ENCODE measurements at regions not wholly inside any gene's neighbourhood (a gene's known extent, or its start where the extent isn't known, plus 50 kb on each side); places are given as distances from the start of the nearest gene placed in this dataset.

DNA sequence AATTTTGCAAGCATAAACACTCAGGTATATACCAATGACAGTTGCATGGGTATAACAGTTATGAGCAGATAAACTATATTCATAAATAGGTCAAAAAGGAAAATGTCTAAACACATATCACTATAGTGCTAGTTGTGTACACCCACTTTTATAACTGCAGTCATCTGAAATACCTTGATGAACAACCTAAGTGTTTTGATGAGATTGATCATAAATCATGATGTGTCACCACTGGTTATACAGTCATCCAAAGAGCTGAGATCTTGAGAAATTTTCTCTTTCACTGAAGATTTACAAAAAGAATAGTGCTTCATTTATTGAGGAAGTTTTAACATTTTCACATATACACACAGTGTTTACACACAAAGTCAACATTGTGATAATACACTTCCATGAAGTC is 78.6 kb upstream of the SLC25A13 start:
- Histone ChIP-seq H3K9me3 (ENCODE audit: low read depth) (no peaks in the 10 kb centered on the region), H3K4me1 (ENCODE audit: insufficient read depth) (no peaks in the 10 kb centered on the region), H3K27ac (no peak overlapping the region), H3K4me3 (no peak overlapping the region), H3K36me3 (replicated peaks; ENCODE audit: insufficient read depth, low read depth) (no peaks in the 10 kb centered on the region), H3K4me2 (no peak overlapping the region), H2AFZ (no peak overlapping the region), H3K9me2 (replicated peaks; ENCODE audit: insufficient read depth) (no peaks in the 10 kb centered on the region), H3K79me2 (no peaks in the 10 kb centered on the region), H4K20me1 (ENCODE audit: insufficient read depth, poor library complexity, severe bottlenecking) (no peaks in the 10 kb centered on the region), H3K27me3 (no peaks in the 10 kb centered on the region)
- TF ChIP-seq, protein P1, sequence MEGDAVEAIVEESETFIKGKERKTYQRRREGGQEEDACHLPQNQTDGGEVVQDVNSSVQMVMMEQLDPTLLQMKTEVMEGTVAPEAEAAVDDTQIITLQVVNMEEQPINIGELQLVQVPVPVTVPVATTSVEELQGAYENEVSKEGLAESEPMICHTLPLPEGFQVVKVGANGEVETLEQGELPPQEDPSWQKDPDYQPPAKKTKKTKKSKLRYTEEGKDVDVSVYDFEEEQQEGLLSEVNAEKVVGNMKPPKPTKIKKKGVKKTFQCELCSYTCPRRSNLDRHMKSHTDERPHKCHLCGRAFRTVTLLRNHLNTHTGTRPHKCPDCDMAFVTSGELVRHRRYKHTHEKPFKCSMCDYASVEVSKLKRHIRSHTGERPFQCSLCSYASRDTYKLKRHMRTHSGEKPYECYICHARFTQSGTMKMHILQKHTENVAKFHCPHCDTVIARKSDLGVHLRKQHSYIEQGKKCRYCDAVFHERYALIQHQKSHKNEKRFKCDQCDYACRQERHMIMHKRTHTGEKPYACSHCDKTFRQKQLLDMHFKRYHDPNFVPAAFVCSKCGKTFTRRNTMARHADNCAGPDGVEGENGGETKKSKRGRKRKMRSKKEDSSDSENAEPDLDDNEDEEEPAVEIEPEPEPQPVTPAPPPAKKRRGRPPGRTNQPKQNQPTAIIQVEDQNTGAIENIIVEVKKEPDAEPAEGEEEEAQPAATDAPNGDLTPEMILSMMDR (IDR thresholded peaks at IDR 0.05; ENCODE audit: poor library complexity): no peak
- TF ChIP-seq EZH2 (IDR thresholded peaks at IDR 0.05; ENCODE audit: borderline replicate concordance) (no peak), EZH2phosphoT487 (IDR thresholded peaks at IDR 0.05; ENCODE audit: low read depth, severe bottlenecking, unreplicated experiment) (no peak)
- DNase-seq (ENCODE audit: low spot score): no peak

DNA sequence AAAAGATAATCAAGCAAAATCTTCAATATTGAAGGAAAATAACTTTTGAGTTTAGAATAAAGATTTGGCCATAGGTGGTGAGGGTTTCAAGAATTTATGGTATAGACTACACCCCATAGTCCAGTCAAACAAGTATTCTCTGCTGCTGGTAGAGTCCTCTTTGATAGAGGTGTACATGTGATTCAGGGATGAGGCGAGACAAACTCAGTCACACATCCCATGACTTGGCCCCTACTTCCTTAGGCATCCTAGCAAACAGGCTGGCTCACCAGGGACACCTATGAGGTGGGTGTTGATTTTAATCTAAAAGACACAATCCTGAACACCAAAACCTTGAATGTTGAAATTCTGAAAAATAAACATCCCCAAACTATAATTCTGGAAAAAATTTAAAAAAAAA is 78.1 kb upstream of the SLC25A13 start:
- no peak overlapping the region for H3K27ac ChIP-seq

DNA sequence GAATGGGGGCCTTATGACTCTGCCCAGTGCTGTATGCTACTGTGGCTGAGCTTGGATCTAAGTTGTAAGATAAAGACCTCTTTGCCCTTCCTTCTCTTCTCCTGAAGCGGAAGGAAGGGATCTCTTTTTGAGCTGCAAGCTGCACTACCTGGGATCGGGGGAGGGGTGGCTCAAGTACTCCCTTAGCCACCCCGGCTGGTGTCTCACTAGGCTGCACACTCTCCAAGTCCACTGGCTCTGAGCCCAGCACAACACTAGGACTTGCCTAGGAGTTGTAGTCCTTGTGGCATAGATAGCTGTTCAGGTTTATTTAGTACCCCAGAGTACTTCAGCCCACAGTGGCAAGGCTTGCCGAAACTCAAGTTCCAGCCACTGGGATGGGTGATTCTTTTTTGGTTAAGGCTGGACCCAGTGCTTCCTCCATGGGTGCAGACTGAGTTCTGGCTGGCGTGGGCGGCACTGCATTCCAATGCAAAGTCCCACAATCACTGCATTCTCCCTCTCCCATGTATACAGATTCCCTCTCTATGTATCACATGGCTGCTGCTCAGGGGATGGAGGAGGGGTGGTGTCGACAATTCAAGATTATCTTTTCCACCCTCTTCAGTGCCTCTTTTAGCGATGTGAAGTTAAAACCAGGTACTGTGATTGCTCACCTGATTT is 76.2 kb upstream of the SLC25A13 start:
- H3K36me3 ChIP-seq (replicated peaks; ENCODE audit: insufficient read depth, low read depth): no peaks in the 10 kb centered on the region
- H2AFZ ChIP-seq: no peak overlapping the region
- H3K4me3 ChIP-seq: no peak overlapping the region
- no peaks in the 10 kb centered on the region for H3K79me2 ChIP-seq
- H3K4me2 ChIP-seq: no peak overlapping the region
- H3K9me3 ChIP-seq (ENCODE audit: low read depth): no peaks in the 10 kb centered on the region
- no peak for DNase-seq (ENCODE audit: low spot score)
- no peaks in the 10 kb centered on the region for H3K27me3 ChIP-seq
- H3K9me2 ChIP-seq (replicated peaks; ENCODE audit: insufficient read depth): no peaks in the 10 kb centered on the region
- TF ChIP-seq EZH2phosphoT487 (IDR thresholded peaks at IDR 0.05; ENCODE audit: low read depth, severe bottlenecking, unreplicated experiment) (no peak), EZH2 (IDR thresholded peaks at IDR 0.05; ENCODE audit: borderline replicate concordance) (no peak)
- TF ChIP-seq, protein P1 (IDR thresholded peaks at IDR 0.05; ENCODE audit: poor library complexity): no peak
- 85% methylated on average over 8 of the region's 8 CpGs for WGBS (ENCODE audit: low lambda C conversion rate, missing lambda C conversion rate)
- H4K20me1 ChIP-seq (ENCODE audit: insufficient read depth, poor library complexity, severe bottlenecking): no peaks in the 10 kb centered on the region
- H3K4me1 ChIP-seq (ENCODE audit: insufficient read depth): no peaks in the 10 kb centered on the region
- H3K27ac ChIP-seq: no peak overlapping the region

More for the DNA sequence above, 78.1 kb upstream of the SLC25A13 start:
- TF ChIP-seq, protein P1 (IDR thresholded peaks at IDR 0.05; ENCODE audit: poor library complexity): no peak
- TF ChIP-seq EZH2phosphoT487 (IDR thresholded peaks at IDR 0.05; ENCODE audit: low read depth, severe bottlenecking, unreplicated experiment) (no peak), EZH2 (IDR thresholded peaks at IDR 0.05; ENCODE audit: borderline replicate concordance) (no peak)
- H3K27me3 ChIP-seq: no peaks in the 10 kb centered on the region
- H4K20me1 ChIP-seq (ENCODE audit: insufficient read depth, poor library complexity, severe bottlenecking): no peaks in the 10 kb centered on the region
- H3K4me2 ChIP-seq: no peak overlapping the region
- H3K4me1 ChIP-seq (ENCODE audit: insufficient read depth): no peaks in the 10 kb centered on the region
- no peaks in the 10 kb centered on the region for H3K9me2 ChIP-seq (replicated peaks; ENCODE audit: insufficient read depth)
- WGBS (ENCODE audit: low lambda C conversion rate, missing lambda C conversion rate): 89% methylated on average over 1 of the region's 1 CpG
- H3K79me2 ChIP-seq: no peaks in the 10 kb centered on the region
- no peak for DNase-seq (ENCODE audit: low spot score)
- no peaks in the 10 kb centered on the region for H3K36me3 ChIP-seq (replicated peaks; ENCODE audit: insufficient read depth, low read depth)
- no peaks in the 10 kb centered on the region for H3K9me3 ChIP-seq (ENCODE audit: low read depth)
- H3K4me3 ChIP-seq: no peak overlapping the region
- no peak overlapping the region for H2AFZ ChIP-seq
